NCI-H82 (cell line): ENCODE measurements at regions not wholly inside any gene's neighbourhood (a gene's known extent, or its start where the extent isn't known, plus 50 kb on each side); places are given as distances from the start of the nearest gene placed in this dataset.

Experiments
- DNase-seq: peaks from one replicate; lab custom pipeline; 2025; lab: John Stamatoyannopoulos, UW

DNA sequence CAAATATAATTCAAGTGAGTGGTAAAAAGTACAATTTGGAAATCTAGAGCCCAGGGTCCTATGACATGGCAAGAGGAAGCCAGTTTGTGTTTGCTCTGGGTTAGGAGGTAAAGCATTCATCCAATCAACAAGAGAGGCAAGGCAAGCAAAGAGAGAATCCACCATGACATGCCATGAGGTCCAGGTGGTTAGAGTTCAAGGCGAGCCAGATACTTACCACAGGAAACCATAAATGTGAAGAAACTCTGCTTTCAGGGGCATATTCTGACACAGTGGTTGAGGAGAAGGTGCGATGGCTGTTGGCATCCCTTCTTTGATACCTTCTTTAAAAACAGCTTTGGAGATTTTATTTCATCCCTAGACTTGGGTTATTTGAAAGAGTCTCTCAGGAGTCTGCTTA is 193.8 kb upstream of the MAN1A1 start:
- DNase-seq, result no peak

DNA sequence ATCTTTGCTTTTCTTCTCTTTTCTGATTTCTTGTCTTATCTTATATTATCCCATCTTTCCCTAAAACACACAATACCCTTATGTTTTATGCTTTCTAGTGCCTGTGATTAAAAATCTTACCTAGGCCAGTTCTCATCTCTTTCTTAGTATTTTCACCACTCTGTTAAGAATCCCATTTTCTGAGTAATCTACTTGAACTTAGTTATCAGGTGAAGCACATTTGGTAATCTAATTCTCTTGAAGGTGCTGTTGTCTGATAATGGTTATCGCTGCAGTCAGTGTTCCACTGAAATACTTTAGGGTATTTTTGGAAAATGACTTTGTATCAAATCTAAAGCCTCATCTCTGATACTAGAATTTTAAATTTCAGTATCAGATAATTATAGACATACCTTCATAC is 192.5 kb upstream of the MAN1A1 start:
- DNase-seq, result no peak

DNA sequence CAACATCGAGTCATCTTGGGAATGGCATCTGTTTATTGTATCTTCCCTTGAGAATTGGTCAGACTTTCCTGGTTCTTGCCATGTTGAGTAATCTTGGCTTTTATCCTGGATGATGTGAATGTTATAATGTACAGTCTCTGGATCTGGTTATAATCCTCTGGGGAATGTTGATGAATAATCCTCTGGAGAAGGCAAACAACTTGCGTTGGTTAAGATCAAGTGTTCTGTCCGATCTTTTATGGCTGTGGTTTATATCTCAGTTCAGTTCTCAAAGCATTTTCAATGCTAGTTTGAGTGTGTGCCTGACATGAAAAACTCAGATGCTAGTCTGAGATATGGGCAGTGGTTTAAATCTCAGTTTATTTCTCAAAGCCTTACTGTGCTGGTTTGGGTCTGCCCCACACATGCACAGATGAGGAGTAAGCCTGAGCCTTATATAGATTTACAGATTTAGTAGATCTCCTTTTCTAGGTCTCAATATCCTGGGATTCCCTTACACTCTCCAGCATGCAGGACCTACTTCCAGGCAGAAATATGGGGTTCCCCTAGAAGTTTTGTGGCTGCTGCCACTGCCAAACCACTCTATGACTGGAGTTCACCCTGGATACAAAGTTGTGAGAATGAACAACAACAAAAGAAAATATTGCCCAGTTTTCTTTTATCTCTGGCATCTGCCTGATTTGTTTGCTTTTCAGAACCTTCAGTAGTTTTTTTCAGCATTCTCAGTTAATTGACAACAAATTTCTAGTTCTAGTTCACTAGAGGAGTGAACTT is 191.8 kb upstream of the MAN1A1 start:
- DNase-seq, result peak; percentile 84

DNA sequence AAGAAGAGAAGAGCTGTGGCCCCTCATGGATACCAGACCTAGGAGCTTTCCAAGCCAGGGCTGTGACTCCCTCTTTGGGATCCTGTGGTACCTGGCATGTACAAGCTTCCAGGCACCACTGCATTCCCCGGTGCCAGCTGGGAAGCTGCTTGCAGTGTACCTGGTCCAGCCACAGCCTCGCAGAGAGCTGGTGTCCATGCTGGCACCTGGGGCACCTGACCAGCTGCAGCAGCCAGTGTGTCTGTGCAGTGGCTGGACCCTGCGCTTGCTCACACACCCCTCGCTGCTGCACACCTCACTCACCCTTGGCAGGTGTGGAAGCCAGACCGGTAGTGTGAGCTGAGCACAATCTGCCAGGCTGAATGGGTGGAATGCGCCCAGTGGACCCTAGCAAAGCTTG is 190.9 kb upstream of the MAN1A1 start:
- no peak for DNase-seq

DNA sequence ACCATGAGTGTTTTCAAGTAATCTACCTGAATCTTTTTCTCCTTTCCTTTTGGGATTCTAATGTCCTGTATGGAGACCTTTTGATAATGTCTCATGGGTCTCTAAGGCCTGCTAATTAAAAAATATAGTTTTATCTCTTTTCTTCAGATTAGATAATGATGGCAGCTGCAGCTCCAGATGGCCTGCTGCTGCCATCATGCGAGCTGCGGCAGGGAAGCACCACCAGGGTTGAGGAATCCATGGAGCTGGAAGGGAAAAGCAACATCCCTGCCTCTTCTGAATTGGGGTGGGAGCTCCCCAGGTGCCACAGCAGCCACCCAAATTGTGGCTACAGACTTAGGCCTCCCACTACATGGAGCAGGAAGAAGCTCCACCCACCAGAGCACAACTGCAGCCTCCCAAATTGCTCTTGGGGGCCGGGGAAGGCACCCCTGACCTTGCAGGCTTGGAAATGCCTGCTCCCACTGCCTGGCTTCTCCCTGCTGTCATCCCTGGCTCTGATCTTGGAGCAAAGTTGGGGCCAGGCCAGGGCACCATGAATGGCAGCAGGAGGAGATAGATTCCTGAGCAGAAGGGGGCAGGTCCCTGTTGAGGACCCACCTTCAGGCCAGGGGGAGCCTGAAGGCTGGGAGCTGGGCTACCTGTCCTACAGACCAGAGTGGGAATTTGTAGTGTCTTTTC is 189.6 kb upstream of the MAN1A1 start:
- DNase-seq, result peak; percentile 39

DNA sequence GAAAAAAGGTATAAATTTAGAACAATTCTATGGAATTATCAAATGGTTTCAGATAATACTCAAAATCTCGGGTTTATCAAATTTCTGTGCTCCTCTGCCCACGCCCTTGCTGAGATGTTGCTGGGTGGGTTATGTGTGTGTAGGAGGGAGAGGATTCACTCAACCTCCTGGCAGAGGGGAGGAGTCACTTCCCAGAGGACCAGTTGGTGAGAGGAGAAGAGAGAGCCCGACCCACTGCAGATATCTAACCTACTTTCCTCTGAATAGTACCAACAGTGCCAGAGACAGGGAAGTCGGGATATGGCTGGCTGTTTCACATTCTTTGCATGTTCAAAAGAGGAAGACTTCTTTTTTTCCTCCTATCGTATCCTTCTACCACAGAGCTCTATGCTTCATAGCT is 187.1 kb upstream of the MAN1A1 start:
- peak; percentile 10 for DNase-seq

DNA sequence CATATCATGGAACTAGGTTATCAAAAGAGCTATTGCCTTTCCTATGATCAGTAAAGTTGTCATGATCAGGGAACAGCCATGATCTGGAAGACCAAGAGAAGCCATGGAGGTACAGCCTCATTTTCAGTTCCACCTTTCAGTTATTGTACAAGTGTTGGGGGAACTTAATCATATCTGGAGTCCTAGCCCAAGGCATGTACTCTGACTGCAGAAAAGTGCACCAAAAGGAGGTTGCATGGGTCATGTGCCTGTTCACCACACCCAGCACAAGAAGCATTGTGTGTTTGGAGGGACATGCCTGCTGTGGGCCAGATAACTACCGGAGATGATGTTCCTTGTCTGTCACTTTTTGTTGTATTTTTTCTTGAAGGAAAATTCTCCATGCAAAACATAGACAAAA is 185.8 kb upstream of the MAN1A1 start:
- no peak for DNase-seq

DNA sequence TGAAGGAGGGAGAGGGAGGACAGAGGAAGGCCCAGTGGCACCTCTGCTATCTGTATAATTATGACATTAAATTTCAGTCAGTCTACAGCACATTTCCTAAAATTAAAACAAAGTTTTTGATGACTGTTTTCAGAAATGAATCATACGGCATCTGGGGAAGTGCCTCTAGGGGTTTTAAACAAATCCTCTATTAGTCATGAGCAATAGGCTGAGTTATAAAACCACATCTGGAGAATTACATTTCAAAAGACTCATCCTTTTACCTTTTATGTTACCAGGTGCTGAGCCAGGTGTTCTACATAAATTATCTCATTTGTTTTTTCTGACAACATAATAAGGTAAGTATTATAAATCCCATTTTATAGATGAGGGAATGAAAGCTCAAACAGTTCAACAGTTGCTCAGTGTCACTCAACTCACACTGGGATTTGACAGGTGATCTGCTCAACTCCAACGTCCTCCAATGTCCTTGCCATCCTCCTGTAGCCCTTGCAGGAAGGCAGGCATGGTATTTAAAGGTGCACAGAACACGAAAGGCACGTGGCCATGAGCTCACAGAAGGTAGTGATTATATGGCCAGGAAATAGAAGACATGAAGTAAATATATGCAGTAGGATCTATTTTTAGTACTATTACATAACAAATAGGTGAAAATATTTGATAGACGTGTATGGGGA is 184.2 kb upstream of the MAN1A1 start:
- DNase-seq, result peak; percentile 43

DNA sequence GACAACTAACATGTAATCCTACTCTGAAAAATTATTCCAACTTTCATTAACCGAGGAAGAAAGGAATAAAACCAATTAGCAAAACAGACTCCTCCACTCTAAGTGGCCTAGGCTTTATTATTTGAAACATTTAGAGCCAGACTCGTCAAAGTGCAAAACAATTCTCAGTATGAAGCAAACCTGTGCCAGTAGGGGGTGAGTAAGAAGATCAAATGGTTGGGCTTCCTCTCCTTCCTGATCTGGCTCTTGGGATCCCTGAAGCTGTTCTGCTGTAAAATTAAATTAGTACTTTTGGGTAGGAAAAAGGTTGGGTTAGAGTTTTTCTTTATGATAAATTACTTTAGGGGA is 177.6 kb upstream of the MAN1A1 start:
- peak; percentile 5 for DNase-seq

DNA sequence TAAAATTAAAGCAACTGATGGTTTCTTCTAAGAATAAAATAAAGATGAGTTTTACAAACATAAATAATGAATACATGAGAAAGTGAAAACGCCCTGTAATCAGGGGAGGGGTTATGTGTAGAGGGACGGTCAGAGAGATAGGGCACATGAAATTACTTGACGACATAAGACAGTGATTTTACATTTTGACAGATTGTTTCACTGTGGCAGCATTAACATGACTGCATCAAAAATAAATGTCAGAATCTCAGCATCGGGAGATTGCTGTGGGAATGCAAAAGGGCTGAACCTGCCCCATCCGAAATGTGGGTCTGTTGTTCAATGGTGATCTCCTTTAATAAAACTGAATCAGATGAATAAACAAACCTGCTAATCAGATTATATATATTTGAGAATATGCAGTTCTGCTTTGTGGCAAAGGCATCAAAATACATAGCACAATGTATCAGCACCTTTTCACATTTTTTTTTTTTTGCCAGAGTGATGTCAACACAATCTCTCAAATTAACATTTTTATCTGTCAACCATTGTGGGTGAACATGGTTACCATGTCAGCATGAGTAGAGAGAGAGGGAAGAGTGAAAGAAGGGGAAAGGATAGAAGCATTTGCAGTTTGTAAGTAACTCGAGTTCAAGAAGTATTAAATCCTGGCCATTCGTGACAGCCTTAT is 177.1 kb upstream of the MAN1A1 start:
- no peak for DNase-seq

DNA sequence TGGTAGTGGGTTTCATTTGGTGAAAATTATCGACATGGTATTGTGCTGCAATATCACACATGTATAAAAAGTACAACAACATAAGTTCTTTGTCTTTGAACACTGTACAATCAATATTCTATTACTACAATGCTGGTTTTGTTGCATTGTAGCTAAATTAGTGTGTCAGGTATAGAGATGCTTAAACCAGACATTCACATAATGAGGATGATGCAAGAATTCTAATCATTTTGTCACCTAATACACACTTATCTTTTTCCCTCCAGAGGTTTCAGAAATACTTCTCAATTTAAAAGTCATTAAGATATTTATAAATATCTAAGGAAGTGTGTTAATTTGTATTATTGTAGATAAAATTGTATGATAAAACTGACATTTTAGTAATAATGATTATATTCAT is 174.8 kb upstream of the MAN1A1 start:
- no peak for DNase-seq

DNA sequence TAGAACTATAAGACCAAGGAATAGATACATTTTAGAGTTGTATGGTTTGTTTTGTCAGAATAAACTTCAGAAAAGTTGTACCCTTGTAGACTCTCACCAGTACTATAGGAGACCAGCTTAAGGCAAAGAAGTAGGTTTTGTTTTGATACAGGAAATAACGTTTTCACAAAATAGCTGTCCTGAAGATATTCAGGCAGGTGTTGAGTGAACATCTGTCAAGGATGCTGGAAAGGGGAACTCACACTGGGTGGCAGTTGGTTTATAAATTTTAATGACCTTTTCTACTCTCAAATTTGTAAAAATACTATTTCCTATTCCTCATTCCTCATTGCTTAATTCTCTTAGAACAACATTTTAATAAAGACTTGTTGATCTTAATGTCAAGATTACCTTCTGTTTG is 174.0 kb upstream of the MAN1A1 start:
- no peak for DNase-seq

DNA sequence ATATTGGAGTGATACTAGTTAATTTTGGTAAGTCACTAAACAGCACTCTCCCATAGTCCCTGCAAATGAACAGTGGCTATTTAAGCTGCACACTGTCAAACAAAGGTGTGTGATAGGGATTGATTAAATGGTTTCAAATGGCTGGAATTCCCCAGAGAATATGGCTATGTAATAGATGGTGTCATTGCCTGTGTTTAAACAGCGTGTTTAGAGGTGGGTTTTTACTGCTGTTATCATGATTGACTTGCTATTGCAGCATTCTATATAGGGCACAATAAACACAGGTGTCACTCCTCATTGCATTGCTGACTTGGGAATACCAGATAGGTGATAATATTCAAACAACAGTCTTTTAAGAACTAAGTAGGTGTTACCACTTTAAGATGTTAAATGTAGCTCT is 171.7 kb upstream of the MAN1A1 start:
- peak; percentile 15 for DNase-seq

DNA sequence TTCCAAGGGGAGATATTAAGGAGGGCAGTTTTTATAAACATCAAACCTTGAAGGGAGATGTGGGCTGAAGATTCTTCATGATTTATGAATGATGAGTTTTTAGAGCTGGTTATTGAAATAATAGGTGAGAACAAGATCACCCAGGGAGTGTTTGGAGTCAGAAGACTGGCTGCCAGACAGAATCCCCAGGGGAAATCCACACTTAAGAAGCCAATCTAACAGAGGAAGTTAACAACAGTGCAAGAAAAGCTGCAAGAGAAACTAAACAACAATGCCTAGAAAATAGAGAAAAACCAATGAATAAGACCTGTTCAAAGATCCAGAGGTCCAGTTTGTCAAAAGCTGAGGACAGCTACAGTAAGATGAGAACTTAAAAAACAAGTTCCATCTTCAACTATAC is 167.9 kb upstream of the MAN1A1 start:
- peak; percentile 28 for DNase-seq

DNA sequence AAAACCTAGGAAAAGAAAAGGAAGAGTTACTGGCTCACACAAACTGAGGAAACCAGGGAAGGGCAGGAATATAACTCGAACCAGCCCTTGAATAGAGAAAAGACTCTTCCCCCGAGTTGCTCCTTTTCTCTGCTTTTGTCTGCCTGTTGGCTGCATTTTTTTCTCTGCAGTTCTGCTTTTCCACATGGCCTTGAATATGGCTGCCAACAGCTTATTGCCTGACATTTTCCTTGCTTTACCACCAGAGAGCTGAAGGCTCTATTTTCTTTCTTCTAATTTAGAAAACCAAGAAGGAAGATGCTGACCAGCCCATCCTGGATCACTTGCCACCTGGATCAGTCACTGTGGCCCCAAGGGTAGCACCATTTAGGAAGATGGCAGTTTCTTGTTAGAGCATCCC is 164.8 kb upstream of the MAN1A1 start:
- DNase-seq, result no peak

DNA sequence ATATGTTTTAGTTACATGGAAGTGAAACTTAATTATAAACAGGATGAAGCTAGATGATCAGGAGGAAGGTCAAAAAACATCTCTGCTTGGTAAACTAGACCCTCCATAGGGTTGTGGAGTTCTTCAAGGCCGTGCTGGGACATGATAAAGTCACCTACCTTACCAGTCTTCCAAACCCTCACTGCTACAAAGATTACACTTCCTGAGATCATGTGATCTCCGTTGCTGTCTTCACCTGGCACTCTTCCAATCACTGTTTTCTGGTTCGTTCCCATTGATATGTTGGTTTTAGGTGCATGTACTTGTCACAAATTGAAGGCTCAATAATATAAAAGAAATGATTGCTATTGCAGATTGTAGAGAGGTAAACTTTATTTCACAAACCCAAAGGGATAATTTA is 161.5 kb upstream of the MAN1A1 start:
- DNase-seq, result no peak

DNA sequence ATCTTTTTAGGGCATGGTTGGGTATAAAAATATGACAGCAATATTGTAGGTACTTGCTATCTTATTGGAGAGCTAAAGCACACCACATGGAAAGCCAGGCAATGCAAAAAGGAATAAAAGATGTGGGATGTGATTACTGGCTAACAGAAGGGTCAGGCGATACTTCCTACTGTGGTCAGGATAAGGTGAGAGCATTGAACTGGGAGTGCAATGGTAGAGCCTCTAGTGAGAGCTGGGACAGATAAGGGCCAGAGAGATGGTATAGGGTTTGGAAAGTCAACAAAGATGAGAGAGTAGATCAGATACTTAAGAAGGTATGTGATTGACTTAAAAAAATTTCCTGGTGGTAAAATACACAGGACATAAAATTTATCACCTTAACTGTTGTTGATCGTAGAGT is 160.7 kb upstream of the MAN1A1 start:
- no peak for DNase-seq

DNA sequence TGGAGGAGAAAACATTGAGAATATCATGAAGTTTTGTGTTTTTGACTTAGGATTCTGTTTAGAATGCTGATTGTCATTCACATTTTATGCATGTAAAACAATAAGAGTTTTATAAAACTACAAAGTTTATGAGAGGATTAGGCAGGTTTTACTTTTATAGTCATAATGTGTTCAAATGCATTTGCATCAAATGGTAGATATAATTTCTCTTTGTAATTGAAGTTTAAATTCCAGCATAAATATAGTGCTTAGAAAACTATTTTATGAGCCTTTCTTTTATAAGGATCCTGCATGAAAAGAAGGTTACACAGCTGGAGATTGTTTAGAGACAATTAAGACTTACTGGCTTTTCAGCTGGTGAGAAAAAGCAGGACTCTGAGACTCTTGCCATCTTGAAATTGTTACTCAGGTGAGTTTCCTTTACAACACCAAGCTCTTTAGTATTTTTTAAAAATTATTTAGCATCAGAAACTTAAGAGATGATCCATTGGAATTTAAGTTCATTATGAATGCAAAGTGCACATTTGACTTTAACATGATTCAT is 157.1 kb upstream of the MAN1A1 start:
- DNase-seq, result no peak

DNA sequence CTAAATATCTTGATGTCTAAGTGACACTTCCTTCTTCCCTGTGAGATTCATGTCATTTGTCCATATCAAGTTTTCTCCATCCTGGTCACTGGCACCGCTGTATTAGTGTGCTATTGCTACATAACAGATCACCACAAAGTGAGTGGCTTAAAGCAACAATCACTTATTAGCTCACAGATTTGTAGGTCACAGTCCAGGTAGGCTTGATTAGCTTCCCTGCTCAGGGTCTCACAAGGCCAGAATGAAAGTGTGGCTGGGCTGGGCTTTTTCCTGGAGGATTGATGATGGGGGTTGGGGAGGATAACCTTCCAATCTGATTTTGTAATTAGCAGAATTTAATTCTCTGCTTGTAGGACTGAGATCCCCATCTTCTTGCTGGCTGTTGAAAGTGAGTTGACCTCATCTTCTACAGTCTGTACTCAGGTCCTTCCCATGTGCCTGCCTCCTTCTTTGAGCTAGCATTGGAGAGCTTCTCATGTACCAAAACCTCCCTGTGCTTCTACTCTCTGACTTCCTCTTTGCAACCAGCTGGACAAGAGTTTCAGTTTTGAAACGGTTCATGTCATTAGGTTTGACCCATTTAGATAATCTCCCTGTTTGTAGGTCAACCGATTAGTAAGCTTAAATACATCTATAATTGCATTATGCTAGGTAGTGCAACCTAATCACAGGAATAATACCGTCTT is 152.4 kb upstream of the MAN1A1 start:
- peak; percentile 94 for DNase-seq

DNA sequence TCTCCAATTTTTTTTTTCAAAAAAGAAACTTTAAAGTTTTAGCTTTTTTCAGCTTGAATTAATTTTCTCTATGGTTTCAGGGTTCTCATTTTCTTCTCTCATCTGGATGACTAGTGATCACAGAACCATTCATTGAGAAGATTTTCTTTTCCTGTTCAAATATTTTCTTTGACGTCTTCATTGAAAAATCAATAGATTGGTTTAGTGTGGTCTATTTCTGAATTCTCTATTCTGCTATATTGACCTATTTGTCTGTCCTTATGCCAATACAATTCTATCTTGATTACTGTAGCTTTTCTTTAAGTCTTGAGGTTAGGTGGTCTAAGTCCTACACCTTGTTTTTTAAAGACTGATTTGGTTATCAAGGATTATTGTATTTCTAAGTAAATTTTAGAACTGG is 150.2 kb upstream of the MAN1A1 start:
- DNase-seq, result no peak

DNA sequence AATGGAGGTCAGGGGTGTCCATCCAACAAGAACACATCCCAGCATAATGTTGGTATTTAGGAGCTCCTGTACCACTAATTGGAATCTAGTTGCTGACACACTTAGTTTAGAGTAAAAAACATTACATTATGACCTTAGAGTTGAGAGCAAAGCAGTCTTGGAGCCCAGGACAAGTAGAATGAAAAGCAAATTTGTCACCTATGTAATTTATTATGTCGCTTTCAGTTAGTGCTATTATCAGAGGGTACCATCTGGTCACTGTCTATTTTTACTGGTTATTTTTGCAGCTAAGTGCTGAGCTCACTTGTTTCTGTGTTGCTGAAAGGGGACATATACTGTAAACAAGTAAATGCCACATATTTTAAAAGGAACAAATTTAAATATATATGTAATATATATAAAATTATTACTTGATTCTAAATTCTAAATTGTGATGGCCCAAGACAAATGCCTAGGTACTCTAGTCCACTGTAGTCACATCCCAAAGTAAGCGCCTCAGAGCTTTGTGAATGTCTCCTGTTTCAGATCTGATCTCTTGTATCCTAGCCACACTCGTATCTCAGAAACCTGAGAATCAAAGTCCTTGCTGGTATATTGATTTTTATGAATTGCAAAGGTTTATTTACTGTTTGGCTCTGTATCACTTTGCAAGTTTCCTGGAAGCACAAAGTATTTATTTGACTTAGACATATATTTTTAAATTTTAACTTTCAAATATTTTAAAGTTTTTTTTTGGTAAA is 148.6 kb upstream of the MAN1A1 start:
- DNase-seq, result peak; percentile 53
